Tibial nerve (tissue), 3 donors: ENCODE measurements at regions not wholly inside any gene's neighbourhood (a gene's known extent, or its start where the extent isn't known, plus 50 kb on each side); places are given as distances from the start of the nearest gene placed in this dataset.

Experiments used
- CTCF ChIP-seq, 5 experiments: fragments of 200-600 bp in 3 of 5; fragments of 450-650 bp in 2 of 5; sonication (generic) in 3 of 5; IDR thresholded peaks; one replicate each; pipeline ENCODE4 v1.5.1; 2016 to 2019; ENCODE audit warnings: antibody characterized with exemption in 5 of 5, mild to moderate bottlenecking in 3 of 5, moderate library complexity in 2 of 5
- POLR2A ChIP-seq, 2 donors: fragments of 450-650 bp; IDR thresholded peaks; one replicate each; pipeline ENCODE4 v1.6.1; 2017; ENCODE audit warnings: antibody characterized with exemption in 2 of 2, mild to moderate bottlenecking in 2 of 2, moderate library complexity in 2 of 2

GRCh38 chr10:4069491-4069890 lies 284.5 kb upstream of the KLF6 start:
- no peak for TF ChIP-seq CTCF (IDR thresholded peaks at IDR 0.05)
- TF ChIP-seq POLR2A (IDR thresholded peaks at IDR 0.05): no peak
